ENCODE measurements at regions not wholly inside any gene's neighbourhood (a gene's known extent, or its start where the extent isn't known, plus 50 kb on each side); places are given as distances from the start of the nearest gene placed in this dataset.

DNA sequence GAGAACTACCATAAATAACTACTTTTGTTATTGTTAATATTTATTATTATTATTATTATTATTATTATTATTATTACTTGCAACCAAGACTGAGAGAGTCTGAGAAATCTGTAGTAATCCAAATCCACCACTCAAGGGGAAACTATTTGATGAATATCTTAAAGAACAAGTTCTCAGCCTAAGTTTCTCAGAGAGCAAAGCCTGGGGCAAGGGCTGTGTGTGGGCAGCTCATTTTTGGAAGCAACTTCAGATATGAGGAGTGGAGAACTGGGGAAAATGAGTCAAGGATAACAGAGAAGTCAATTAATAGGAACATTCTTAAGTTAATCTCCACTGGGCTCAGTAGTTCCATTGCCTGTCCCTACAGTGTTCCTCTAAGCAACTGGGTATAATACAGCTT is 57.1 kb upstream of the KCNJ16 start:
- ChIA-PET CTCF (interaction anchor here (1.7 kb wide), 1 partner anchor 12 kb away, joined by 3 read pairs; no protein-coding TSS in a partner anchor), POLR2A (no interaction called here)
- Histone ChIP-seq H3K4me1 (ENCODE audit: control extremely low read depth in 1 of 4, control insufficient read depth in 4 of 4, insufficient read depth in 4 of 4, low read length in 3 of 4) (no peaks in the 10 kb centered on the region), H3K9me3 (ENCODE audit: control extremely low read depth in 1 of 5, control insufficient read depth in 4 of 5, insufficient read depth in 2 of 5, low read depth in 1 of 5, low read length in 4 of 5) (no peaks in the 10 kb centered on the region), H3K36me3 (ENCODE audit: control insufficient read depth in 4 of 4, insufficient read depth in 4 of 4, low read length in 3 of 4) (no peaks in the 10 kb centered on the region), H3K4me3 (ENCODE audit: control insufficient read depth in 1 of 7, extremely low read depth in 1 of 7, insufficient read depth in 4 of 7, low read depth in 2 of 7, low read length in 6 of 7) (no peak overlapping the region), H3K27me3 (replicated peaks in 2 of 5; ENCODE audit: control insufficient read depth in 4 of 5, insufficient read depth in 5 of 5, low read length in 4 of 5) (no peaks in the 10 kb centered on the region), H3K27ac (ENCODE audit: insufficient read depth in 1 of 2, low read depth in 1 of 2, low read length in 2 of 2, poor library complexity in 1 of 2, severe bottlenecking in 2 of 2) (no peak overlapping the region)
- no peak for DNase-seq

DNA sequence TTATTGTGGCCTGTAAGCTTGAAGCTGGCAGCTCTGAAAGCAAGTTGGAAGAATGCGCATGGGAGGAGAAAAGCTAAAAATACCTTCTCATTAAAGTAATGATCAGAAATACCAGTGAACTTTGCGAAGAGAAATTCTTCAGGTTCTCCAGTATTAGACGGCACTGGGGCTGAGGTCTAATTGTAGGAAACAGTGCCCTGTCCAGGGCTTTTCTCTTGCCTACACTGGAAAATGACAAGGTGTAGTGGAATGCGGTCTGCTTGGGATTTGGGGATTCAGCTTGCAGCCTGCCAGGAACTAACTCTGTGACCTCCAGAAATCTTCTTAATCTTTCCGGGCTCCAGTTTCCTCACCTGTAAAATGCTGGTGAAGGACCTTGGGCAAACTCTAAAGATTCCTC is 53.3 kb upstream of the KCNJ16 start:
- 100% methylated on average over 4 of the region's 5 CpGs for WGBS (ENCODE audit: insufficient coverage)
- no peak for DNase-seq
- no peak overlapping the region for H3K4me3 ChIP-seq (ENCODE audit: control insufficient read depth in 1 of 7, extremely low read depth in 1 of 7, insufficient read depth in 4 of 7, low read depth in 2 of 7, low read length in 6 of 7)
- H3K27me3 ChIP-seq (replicated peaks in 2 of 5; ENCODE audit: control insufficient read depth in 4 of 5, insufficient read depth in 5 of 5, low read length in 4 of 5): no peaks in the 10 kb centered on the region
- no peak overlapping the region for H3K27ac ChIP-seq (ENCODE audit: insufficient read depth in 1 of 2, low read depth in 1 of 2, low read length in 2 of 2, poor library complexity in 1 of 2, severe bottlenecking in 2 of 2)
- CTCF ChIA-PET: interaction anchor here (0.9 kb wide), 1 partner anchor 8 kb away, joined by 3 read pairs; no protein-coding TSS in a partner anchor
- H3K9me3 ChIP-seq (ENCODE audit: control extremely low read depth in 1 of 5, control insufficient read depth in 4 of 5, insufficient read depth in 2 of 5, low read depth in 1 of 5, low read length in 4 of 5): no peaks in the 10 kb centered on the region
- H3K36me3 ChIP-seq (ENCODE audit: control insufficient read depth in 4 of 4, insufficient read depth in 4 of 4, low read length in 3 of 4): no peaks in the 10 kb centered on the region
- H3K4me1 ChIP-seq (ENCODE audit: control extremely low read depth in 1 of 4, control insufficient read depth in 4 of 4, insufficient read depth in 4 of 4, low read length in 3 of 4): no peaks in the 10 kb centered on the region
- POLR2A ChIA-PET: no interaction called here

GRCh38 chr17:70022175-70022574 is 52.9 kb upstream of the KCNJ16 start:
- H3K36me3 ChIP-seq (ENCODE audit: control insufficient read depth in 4 of 4, insufficient read depth in 4 of 4, low read length in 3 of 4): no peaks in the 10 kb centered on the region
- no peaks in the 10 kb centered on the region for H3K9me3 ChIP-seq (ENCODE audit: control extremely low read depth in 1 of 5, control insufficient read depth in 4 of 5, insufficient read depth in 2 of 5, low read depth in 1 of 5, low read length in 4 of 5)
- no peak overlapping the region for H3K27ac ChIP-seq (ENCODE audit: insufficient read depth in 1 of 2, low read depth in 1 of 2, low read length in 2 of 2, poor library complexity in 1 of 2, severe bottlenecking in 2 of 2)
- WGBS (ENCODE audit: insufficient coverage): 82% methylated on average over 1 of the region's 3 CpGs
- CTCF ChIA-PET: no interaction called here
- H3K4me1 ChIP-seq (ENCODE audit: control extremely low read depth in 1 of 4, control insufficient read depth in 4 of 4, insufficient read depth in 4 of 4, low read length in 3 of 4): no peaks in the 10 kb centered on the region
- POLR2A ChIA-PET: no interaction called here
- H3K27me3 ChIP-seq (replicated peaks in 2 of 5; ENCODE audit: control insufficient read depth in 4 of 5, insufficient read depth in 5 of 5, low read length in 4 of 5): no peaks in the 10 kb centered on the region
- DNase-seq: no peak
- no peak overlapping the region for H3K4me3 ChIP-seq (ENCODE audit: control insufficient read depth in 1 of 7, extremely low read depth in 1 of 7, insufficient read depth in 4 of 7, low read depth in 2 of 7, low read length in 6 of 7)

- Histone ChIP-seq H3K36me3 (ENCODE audit: control insufficient read depth in 4 of 4, insufficient read depth in 4 of 4, low read length in 3 of 4) (no peaks in the 10 kb centered on the region), H3K4me3 (ENCODE audit: control insufficient read depth in 1 of 7, extremely low read depth in 1 of 7, insufficient read depth in 4 of 7, low read depth in 2 of 7, low read length in 6 of 7) (no peak overlapping the region), H3K4me1 (ENCODE audit: control extremely low read depth in 1 of 4, control insufficient read depth in 4 of 4, insufficient read depth in 4 of 4, low read length in 3 of 4) (no peaks in the 10 kb centered on the region), H3K27me3 (replicated peaks in 2 of 5; ENCODE audit: control insufficient read depth in 4 of 5, insufficient read depth in 5 of 5, low read length in 4 of 5) (no peaks in the 10 kb centered on the region), H3K9me3 (ENCODE audit: control extremely low read depth in 1 of 5, control insufficient read depth in 4 of 5, insufficient read depth in 2 of 5, low read depth in 1 of 5, low read length in 4 of 5) (peaks cover 0 to 4% (median 0%) of the 10 kb centered on the region in 5 experiments), H3K27ac (ENCODE audit: insufficient read depth in 1 of 2, low read depth in 1 of 2, low read length in 2 of 2, poor library complexity in 1 of 2, severe bottlenecking in 2 of 2) (no peak overlapping the region)
- no peak for DNase-seq
- ChIA-PET CTCF (no interaction called here), POLR2A (no interaction called here)
- WGBS (ENCODE audit: insufficient coverage): no CpG with 5 or more reads among the region's 1 CpG
Observed at GRCh38 chr17:70024253-70024652, 50.8 kb upstream of the KCNJ16 start.

Measured in common myeloid progenitor, CD34-positive (primary cell).